ENCODE measurements at regions not wholly inside any gene's neighbourhood (a gene's known extent, or its start where the extent isn't known, plus 50 kb on each side); places are given as distances from the start of the nearest gene placed in this dataset.

DNA sequence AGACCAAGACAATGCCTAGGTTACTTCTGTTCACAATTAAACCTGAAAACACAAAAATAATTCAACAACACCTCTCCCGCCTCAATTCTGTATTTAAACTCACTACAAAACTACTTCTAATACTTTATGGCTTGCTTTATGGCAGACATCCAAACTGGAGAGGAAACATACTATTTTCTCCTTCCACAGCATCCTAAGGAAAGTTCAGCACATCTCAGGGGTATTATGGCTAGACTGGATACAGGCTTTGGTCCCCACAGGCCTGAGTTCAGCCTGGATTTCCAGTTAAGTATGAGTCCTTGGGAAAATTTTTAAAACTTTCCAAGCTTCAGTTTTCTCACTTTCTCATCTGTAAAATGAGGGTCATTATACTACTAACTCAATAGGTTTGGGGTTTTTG lies 480.2 kb downstream of the CAAP1 start:
- no peak for TF ChIP-seq CTCF (IDR thresholded peaks at IDR 0.05)
- Histone ChIP-seq H3K4me3 (no peak overlapping the region), H3K9me3 (no peaks in the 10 kb centered on the region), H3K4me1 (ENCODE audit: low read depth) (no peaks in the 10 kb centered on the region), H3K36me3 (ENCODE audit: low read depth) (no peaks in the 10 kb centered on the region)
- ATAC-seq = no peak
- intact Hi-C loops (cut with DNase I, micrococcal nuclease) = no loop called here
- DNase-seq = no peak

GRCh38 chr9:26406676-26407075 lies 485.9 kb downstream of the CAAP1 start:
- H3K4me1 ChIP-seq (ENCODE audit: low read depth) = no peaks in the 10 kb centered on the region
- ATAC-seq (no peak), DNase-seq (no peak)
- no peaks in the 10 kb centered on the region for H3K9me3 ChIP-seq
- H3K36me3 ChIP-seq (ENCODE audit: low read depth) = no peaks in the 10 kb centered on the region
- H3K4me3 ChIP-seq = no peak overlapping the region
- intact Hi-C loops (cut with DNase I, micrococcal nuclease) = no loop called here
- no peak for TF ChIP-seq CTCF (IDR thresholded peaks at IDR 0.05)

DNA sequence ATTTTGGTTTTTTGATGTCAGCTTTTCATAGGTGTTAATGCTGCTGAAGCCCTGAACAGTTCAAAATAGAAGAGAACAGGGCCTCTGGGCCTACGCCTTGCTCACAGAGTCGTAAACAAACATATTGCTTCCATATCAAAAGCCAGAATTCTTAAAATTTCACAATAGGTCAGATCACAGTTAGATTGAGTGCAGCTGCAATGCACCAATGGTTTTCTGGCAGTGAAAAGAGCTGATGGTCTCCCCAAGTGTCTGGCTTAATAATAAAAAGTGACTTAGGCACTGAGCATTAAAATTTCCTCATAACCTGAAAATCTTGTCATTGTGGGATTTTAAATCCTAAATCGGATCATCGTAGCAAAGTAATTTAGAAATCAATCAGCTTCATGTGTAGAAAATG lies 493.0 kb downstream of the CAAP1 start:
- Histone ChIP-seq H3K4me3 (no peak overlapping the region), H3K4me1 (ENCODE audit: low read depth) (no peaks in the 10 kb centered on the region), H3K36me3 (ENCODE audit: low read depth) (no peaks in the 10 kb centered on the region), H3K9me3 (no peaks in the 10 kb centered on the region)
- ATAC-seq (no peak), DNase-seq (no peak)
- no peak for TF ChIP-seq CTCF (IDR thresholded peaks at IDR 0.05)
- intact Hi-C loops (cut with DNase I, micrococcal nuclease) = no loop called here

- peaks cover 7% of the 10 kb centered on the region for H3K9me3 ChIP-seq
- H3K36me3 ChIP-seq (ENCODE audit: low read depth) = no peaks in the 10 kb centered on the region
- intact Hi-C loops (cut with DNase I, micrococcal nuclease) = no loop called here
- no peak for ATAC-seq
- no peaks in the 10 kb centered on the region for H3K4me1 ChIP-seq (ENCODE audit: low read depth)
- no peak for TF ChIP-seq CTCF (IDR thresholded peaks at IDR 0.05)
- peak in 1 of 3 donors; percentile 30 for DNase-seq
- H3K4me3 ChIP-seq = no peak overlapping the region
These were observed 498.6 kb downstream of the CAAP1 start for GRCh38 chr9:26394025-26394424.

DNA sequence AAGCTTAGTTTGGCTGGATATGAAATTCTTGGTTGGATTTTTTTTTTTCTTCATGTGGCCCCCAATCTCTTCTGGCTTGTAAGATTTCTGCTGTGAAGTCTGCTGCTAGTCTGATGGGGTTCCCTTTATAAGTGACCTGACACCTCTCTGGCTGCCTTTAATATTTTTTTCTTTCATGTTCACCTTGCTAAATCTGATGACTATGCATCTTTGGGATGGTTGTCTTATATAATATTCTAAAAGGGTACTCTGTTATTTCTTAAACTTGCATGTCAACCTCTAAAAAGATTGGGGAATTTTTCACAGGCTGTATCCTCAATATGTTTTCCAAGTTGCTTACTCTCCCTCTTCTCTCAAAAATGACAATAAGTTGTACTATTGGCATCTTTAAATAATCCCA lies 500.0 kb downstream of the CAAP1 start:
- no peak overlapping the region for H3K4me3 ChIP-seq
- ATAC-seq (no peak), DNase-seq (no peak)
- H3K9me3 ChIP-seq = peaks cover 10% of the 10 kb centered on the region
- H3K36me3 ChIP-seq (ENCODE audit: low read depth) = no peaks in the 10 kb centered on the region
- no peak for TF ChIP-seq CTCF (IDR thresholded peaks at IDR 0.05)
- no peaks in the 10 kb centered on the region for H3K4me1 ChIP-seq (ENCODE audit: low read depth)
- intact Hi-C loops (cut with DNase I, micrococcal nuclease) = no loop called here

- intact Hi-C loops (cut with DNase I, micrococcal nuclease) = no loop called here
- Histone ChIP-seq H3K4me1 (ENCODE audit: low read depth) (no peaks in the 10 kb centered on the region), H3K4me3 (no peak overlapping the region), H3K36me3 (ENCODE audit: low read depth) (no peaks in the 10 kb centered on the region), H3K9me3 (peaks cover 10% of the 10 kb centered on the region)
- no peak for DNase-seq
- no peak for ATAC-seq
- no peak for TF ChIP-seq CTCF (IDR thresholded peaks at IDR 0.05)
These were observed 501.6 kb downstream of the CAAP1 start for GRCh38 chr9:26391036-26391435.
